ENCODE measurements at regions not wholly inside any gene's neighbourhood (a gene's known extent, or its start where the extent isn't known, plus 50 kb on each side); places are given as distances from the start of the nearest gene placed in this dataset.

DNA sequence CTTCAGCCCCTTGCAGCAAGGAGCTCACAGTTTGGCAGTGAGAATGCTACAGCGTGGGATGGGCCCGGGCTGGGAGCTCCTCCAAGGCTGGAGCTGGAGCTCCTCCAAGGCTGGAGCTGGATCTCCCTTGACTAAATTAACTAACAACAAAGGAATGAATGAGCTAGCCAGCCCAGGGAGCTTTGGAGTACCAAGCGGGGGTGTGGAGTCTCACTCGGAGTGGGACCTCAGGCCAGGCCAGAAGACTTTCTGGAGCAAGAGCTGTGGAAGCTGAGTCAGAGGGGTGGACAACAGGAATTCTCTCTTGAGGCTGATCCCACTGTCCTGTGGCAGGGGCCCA lies 244.7 kb upstream of the HS6ST1 start:
- TF ChIP-seq EZH2 (IDR thresholded peaks at IDR 0.05; ENCODE audit: low read length), result no peak
- TF ChIP-seq, protein P1, sequence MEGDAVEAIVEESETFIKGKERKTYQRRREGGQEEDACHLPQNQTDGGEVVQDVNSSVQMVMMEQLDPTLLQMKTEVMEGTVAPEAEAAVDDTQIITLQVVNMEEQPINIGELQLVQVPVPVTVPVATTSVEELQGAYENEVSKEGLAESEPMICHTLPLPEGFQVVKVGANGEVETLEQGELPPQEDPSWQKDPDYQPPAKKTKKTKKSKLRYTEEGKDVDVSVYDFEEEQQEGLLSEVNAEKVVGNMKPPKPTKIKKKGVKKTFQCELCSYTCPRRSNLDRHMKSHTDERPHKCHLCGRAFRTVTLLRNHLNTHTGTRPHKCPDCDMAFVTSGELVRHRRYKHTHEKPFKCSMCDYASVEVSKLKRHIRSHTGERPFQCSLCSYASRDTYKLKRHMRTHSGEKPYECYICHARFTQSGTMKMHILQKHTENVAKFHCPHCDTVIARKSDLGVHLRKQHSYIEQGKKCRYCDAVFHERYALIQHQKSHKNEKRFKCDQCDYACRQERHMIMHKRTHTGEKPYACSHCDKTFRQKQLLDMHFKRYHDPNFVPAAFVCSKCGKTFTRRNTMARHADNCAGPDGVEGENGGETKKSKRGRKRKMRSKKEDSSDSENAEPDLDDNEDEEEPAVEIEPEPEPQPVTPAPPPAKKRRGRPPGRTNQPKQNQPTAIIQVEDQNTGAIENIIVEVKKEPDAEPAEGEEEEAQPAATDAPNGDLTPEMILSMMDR (optimal IDR thresholded peaks at IDR 0.05 in 1 of 3, IDR thresholded peaks at IDR 0.05 in 1 of 3, conservative IDR thresholded peaks at IDR 0.05 in 1 of 3; ENCODE audit: extremely low read depth in 1 of 3, insufficient read depth in 2 of 3, low read length in 3 of 3), result no peak
- Histone ChIP-seq H3K27me3 (ENCODE audit: control insufficient read depth, extremely low read depth, insufficient read depth, low read length) (peaks cover 4% of the 10 kb centered on the region), H3K9me1 (ENCODE audit: control insufficient read depth, extremely low read depth, insufficient read depth, low read length) (no peaks in the 10 kb centered on the region), H4K20me1 (ENCODE audit: control insufficient read depth, extremely low read depth, insufficient read depth, low read length) (no peaks in the 10 kb centered on the region), H3K4me2 (ENCODE audit: control insufficient read depth, extremely low read depth, insufficient read depth, low read depth, low read length) (no peak overlapping the region), H2AFZ (ENCODE audit: control insufficient read depth, low read length) (no peak overlapping the region), H3K4me3 (ENCODE audit: control insufficient read depth in 2 of 3, extremely low read depth in 1 of 3, insufficient read depth in 2 of 3, low read depth in 1 of 3, low read length in 3 of 3) (no peak overlapping the region), H3K4me1 (ENCODE audit: control insufficient read depth, extremely low read depth, insufficient read depth, low read length) (no peaks in the 10 kb centered on the region), H3K9ac (ENCODE audit: control insufficient read depth, extremely low read depth, insufficient read depth, low read length) (no peak overlapping the region), H3K27ac (ENCODE audit: control insufficient read depth, insufficient read depth, low read length) (no peak overlapping the region), H3K36me3 (ENCODE audit: control insufficient read depth in 2 of 2, extremely low read depth in 1 of 2, insufficient read depth in 2 of 2, low read length in 2 of 2) (no peaks in the 10 kb centered on the region), H3K79me2 (ENCODE audit: control insufficient read depth, insufficient read depth, low read length) (no peaks in the 10 kb centered on the region), H3K9me3 (ENCODE audit: control insufficient read depth, low read depth, low read length) (no peaks in the 10 kb centered on the region)
- dilution Hi-C loops (cut with MboI; ENCODE audit: extremely low pct_ligation_motif_present, low sequenced_read_pairs), result no loop called here
- FAIRE-seq (no peak), DNase-seq (ENCODE audit: low read depth, low spot score) (no peak)

DNA sequence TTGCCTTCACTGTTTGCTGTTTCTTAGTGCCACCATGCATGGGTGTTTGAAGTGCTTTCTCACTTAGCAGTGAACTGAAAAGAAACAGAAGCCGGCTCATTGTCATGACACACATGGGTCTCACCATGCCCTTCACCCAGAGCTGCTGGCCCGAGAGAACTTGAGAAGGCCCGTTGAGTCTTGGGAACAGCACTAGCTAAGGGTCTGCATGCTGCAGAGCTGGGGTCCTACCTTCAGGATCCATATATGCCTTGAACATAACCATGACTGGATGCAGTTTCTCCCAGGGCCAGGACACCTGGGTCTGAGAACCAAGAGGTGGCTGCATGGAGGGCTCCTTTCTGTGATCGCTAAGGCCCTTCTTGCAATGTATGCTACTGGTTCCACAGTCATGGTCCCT lies 245.5 kb upstream of the HS6ST1 start:
- Histone ChIP-seq H3K9me3 (ENCODE audit: control insufficient read depth, low read depth, low read length) (no peaks in the 10 kb centered on the region), H3K4me3 (ENCODE audit: control insufficient read depth in 2 of 3, extremely low read depth in 1 of 3, insufficient read depth in 2 of 3, low read depth in 1 of 3, low read length in 3 of 3) (no peak overlapping the region), H3K36me3 (ENCODE audit: control insufficient read depth in 2 of 2, extremely low read depth in 1 of 2, insufficient read depth in 2 of 2, low read length in 2 of 2) (no peaks in the 10 kb centered on the region), H3K4me2 (ENCODE audit: control insufficient read depth, extremely low read depth, insufficient read depth, low read depth, low read length) (no peak overlapping the region), H3K4me1 (ENCODE audit: control insufficient read depth, extremely low read depth, insufficient read depth, low read length) (no peaks in the 10 kb centered on the region), H4K20me1 (ENCODE audit: control insufficient read depth, extremely low read depth, insufficient read depth, low read length) (no peaks in the 10 kb centered on the region), H3K9me1 (ENCODE audit: control insufficient read depth, extremely low read depth, insufficient read depth, low read length) (no peaks in the 10 kb centered on the region), H3K27me3 (ENCODE audit: control insufficient read depth, extremely low read depth, insufficient read depth, low read length) (peaks cover 4% of the 10 kb centered on the region), H2AFZ (ENCODE audit: control insufficient read depth, low read length) (no peak overlapping the region), H3K79me2 (ENCODE audit: control insufficient read depth, insufficient read depth, low read length) (no peaks in the 10 kb centered on the region), H3K9ac (ENCODE audit: control insufficient read depth, extremely low read depth, insufficient read depth, low read length) (no peak overlapping the region), H3K27ac (ENCODE audit: control insufficient read depth, insufficient read depth, low read length) (no peak overlapping the region)
- DNase-seq (ENCODE audit: low read depth, low spot score) (no peak), FAIRE-seq (no peak)
- dilution Hi-C loops (cut with MboI; ENCODE audit: extremely low pct_ligation_motif_present, low sequenced_read_pairs), result no loop called here
- TF ChIP-seq, protein P1 (optimal IDR thresholded peaks at IDR 0.05 in 1 of 3, IDR thresholded peaks at IDR 0.05 in 1 of 3, conservative IDR thresholded peaks at IDR 0.05 in 1 of 3; ENCODE audit: extremely low read depth in 1 of 3, insufficient read depth in 2 of 3, low read length in 3 of 3), result no peak
